ENCODE measurements at regions not wholly inside any gene's neighbourhood (a gene's known extent, or its start where the extent isn't known, plus 50 kb on each side); places are given as distances from the start of the nearest gene placed in this dataset.

GRCh38 chr4:35250761-35251160 lies 993.6 kb downstream of the ARAP2 start:
- Histone ChIP-seq H3K27ac (ENCODE audit: low read depth, low read length) (no peak overlapping the region), H3K4ac (replicated peaks; ENCODE audit: insufficient read length, low read depth, low read length) (no peak overlapping the region), H3K9me3 (ENCODE audit: insufficient read depth in 2 of 2, low read depth in 1 of 2, low read length in 1 of 2) (no peaks in the 10 kb centered on the region), H3K79me2 (ENCODE audit: control insufficient read depth in 1 of 2, insufficient read depth in 2 of 2, low read length in 2 of 2) (no peaks in the 10 kb centered on the region), H2BK12ac (ENCODE audit: low read depth, low read length) (no peak overlapping the region), H3K14ac (ENCODE audit: insufficient read length) (no peak overlapping the region), H3K36me3 (ENCODE audit: control insufficient read depth in 2 of 4, insufficient read depth in 4 of 4, low read length in 3 of 4) (no peaks in the 10 kb centered on the region), H4K8ac (ENCODE audit: extremely low read depth, insufficient read depth, low read length) (no peak overlapping the region), H3K4me3 (ENCODE audit: extremely low read depth in 1 of 4, insufficient read depth in 2 of 4, low read depth in 3 of 4, low read length in 4 of 4) (no peak overlapping the region), H2BK20ac (ENCODE audit: low read length) (no peak overlapping the region), H2AK5ac (ENCODE audit: low read depth, low read length) (no peak overlapping the region), H2BK5ac (ENCODE audit: low read depth, low read length) (no peak overlapping the region), H3K27me3 (replicated peaks in 1 of 4; ENCODE audit: control insufficient read depth in 3 of 4, extremely low read depth in 1 of 4, insufficient read depth in 3 of 4, low read length in 3 of 4) (no peaks in the 10 kb centered on the region), H3K79me1 (ENCODE audit: low read depth, low read length) (no peaks in the 10 kb centered on the region), H3K23me2 (ENCODE audit: low read depth, low read length) (no peaks in the 10 kb centered on the region; the same call in 1 of the 2 replicates), H3K23ac (ENCODE audit: insufficient read length) (no peak overlapping the region), H4K91ac (replicated peaks; ENCODE audit: insufficient read length, low read length) (no peak overlapping the region), H3K18ac (ENCODE audit: extremely low read depth, low read length) (no peak overlapping the region), H2BK120ac (replicated peaks; ENCODE audit: low read depth, low read length) (no peak overlapping the region), H3K4me1 (replicated peaks in 1 of 4; ENCODE audit: control insufficient read depth in 3 of 4, insufficient read depth in 4 of 4, low read length in 3 of 4) (peaks cover 0 to 4% (median under 1%) of the 10 kb centered on the region in 4 experiments; a peak in 1 of 7 replicates), H2AFZ (ENCODE audit: low read length) (no peak overlapping the region), H2BK15ac (ENCODE audit: low read length) (no peak overlapping the region), H3K56ac (replicated peaks; ENCODE audit: insufficient read length, low read depth, low read length) (no peak overlapping the region), H4K20me1 (replicated peaks in 1 of 2; ENCODE audit: control insufficient read depth in 1 of 2, insufficient read depth in 2 of 2, low read length in 2 of 2) (no peaks in the 10 kb centered on the region), H3K4me2 (ENCODE audit: insufficient read depth in 1 of 2, low read depth in 2 of 2, low read length in 2 of 2) (no peak overlapping the region), H4K5ac (ENCODE audit: insufficient read length, low read depth, low read length) (no peak overlapping the region), H3K9ac (replicated peaks in 1 of 4; ENCODE audit: extremely low read depth in 1 of 4, low read depth in 3 of 4, low read length in 3 of 4) (no peak overlapping the region)
- no peak for DNase-seq (ENCODE audit: low read depth in 1 of 2, low spot score in 2 of 2)
- 96% methylated on average over 1 of the region's 1 CpG; no CpG with 5 or more reads in 1 of the 2 experiments for WGBS, 2 experiments (ENCODE audit: extremely low coverage in 1 of 2, insufficient coverage in 1 of 2, insufficient read length in 1 of 2, insufficient replicate concordance in 2 of 2, low coverage in 1 of 2, low lambda C conversion rate in 2 of 2, missing lambda C conversion rate in 1 of 2)
- TF ChIP-seq JUND (IDR thresholded peaks at IDR 0.05; ENCODE audit: low read length) (no peak), PHF8 (conservative IDR thresholded peaks at IDR 0.05; ENCODE audit: low read depth, low read length) (no peak), TAF1 (IDR thresholded peaks at IDR 0.05; ENCODE audit: low read depth, low read length) (no peak)
- TF ChIP-seq, protein P1, sequence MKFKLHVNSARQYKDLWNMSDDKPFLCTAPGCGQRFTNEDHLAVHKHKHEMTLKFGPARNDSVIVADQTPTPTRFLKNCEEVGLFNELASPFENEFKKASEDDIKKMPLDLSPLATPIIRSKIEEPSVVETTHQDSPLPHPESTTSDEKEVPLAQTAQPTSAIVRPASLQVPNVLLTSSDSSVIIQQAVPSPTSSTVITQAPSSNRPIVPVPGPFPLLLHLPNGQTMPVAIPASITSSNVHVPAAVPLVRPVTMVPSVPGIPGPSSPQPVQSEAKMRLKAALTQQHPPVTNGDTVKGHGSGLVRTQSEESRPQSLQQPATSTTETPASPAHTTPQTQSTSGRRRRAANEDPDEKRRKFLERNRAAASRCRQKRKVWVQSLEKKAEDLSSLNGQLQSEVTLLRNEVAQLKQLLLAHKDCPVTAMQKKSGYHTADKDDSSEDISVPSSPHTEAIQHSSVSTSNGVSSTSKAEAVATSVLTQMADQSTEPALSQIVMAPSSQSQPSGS (IDR thresholded peaks at IDR 0.05; ENCODE audit: low read length): no peak
- FAIRE-seq: no peak
- CTCF ChIA-PET (ENCODE audit: partially characterized antibody): no interaction called here
- POLR2A ChIA-PET (ENCODE audit: partially characterized antibody): no interaction called here
